ENCODE measurements at regions not wholly inside any gene's neighbourhood (a gene's known extent, or its start where the extent isn't known, plus 50 kb on each side); places are given as distances from the start of the nearest gene placed in this dataset.

- no peaks in the 10 kb centered on the region for H3K4me1 ChIP-seq (replicated peaks in 1 of 4; ENCODE audit: control insufficient read depth in 3 of 4, insufficient read depth in 4 of 4, low read length in 3 of 4)
- no peak for FAIRE-seq
- no peak overlapping the region for H3K4me3 ChIP-seq (ENCODE audit: extremely low read depth in 1 of 4, insufficient read depth in 2 of 4, low read depth in 3 of 4, low read length in 4 of 4)
- no peaks in the 10 kb centered on the region for H3K36me3 ChIP-seq (ENCODE audit: control insufficient read depth in 2 of 4, insufficient read depth in 4 of 4, low read length in 3 of 4)
- H4K91ac ChIP-seq (replicated peaks; ENCODE audit: insufficient read length, low read length): no peak overlapping the region
- no peak overlapping the region for H2AFZ ChIP-seq (ENCODE audit: low read length)
- DNase-seq (ENCODE audit: low read depth in 1 of 2, low spot score in 2 of 2): no peak
- no peak overlapping the region for H2BK12ac ChIP-seq (ENCODE audit: low read depth, low read length)
- H3K79me1 ChIP-seq (ENCODE audit: low read depth, low read length): no peaks in the 10 kb centered on the region
- no peak overlapping the region for H3K56ac ChIP-seq (replicated peaks; ENCODE audit: insufficient read length, low read depth, low read length)
- H3K18ac ChIP-seq (ENCODE audit: extremely low read depth, low read length): no peak overlapping the region
- H3K9ac ChIP-seq (replicated peaks in 1 of 4; ENCODE audit: extremely low read depth in 1 of 4, low read depth in 3 of 4, low read length in 3 of 4): no peak overlapping the region
- H4K8ac ChIP-seq (ENCODE audit: extremely low read depth, insufficient read depth, low read length): no peak overlapping the region
- H3K79me2 ChIP-seq (ENCODE audit: control insufficient read depth in 1 of 2, insufficient read depth in 2 of 2, low read length in 2 of 2): no peaks in the 10 kb centered on the region
- 95% methylated on average over 2 of the region's 2 CpGs; no CpG with 5 or more reads in 1 of the 2 experiments for WGBS, 2 experiments (ENCODE audit: extremely low coverage in 1 of 2, insufficient coverage in 1 of 2, insufficient read length in 1 of 2, insufficient replicate concordance in 2 of 2, low coverage in 1 of 2, low lambda C conversion rate in 2 of 2, missing lambda C conversion rate in 1 of 2)
- no peak overlapping the region for H2BK120ac ChIP-seq (replicated peaks; ENCODE audit: low read depth, low read length)
- no peak overlapping the region for H3K4me2 ChIP-seq (ENCODE audit: insufficient read depth in 1 of 2, low read depth in 2 of 2, low read length in 2 of 2)
- ChIA-PET POLR2A (ENCODE audit: partially characterized antibody) (no interaction called here), CTCF (ENCODE audit: partially characterized antibody) (interaction anchor here (0.8 kb wide), 1 partner anchor 244 kb away, joined by 3 read pairs; no protein-coding TSS in a partner anchor)
- H3K14ac ChIP-seq (ENCODE audit: insufficient read length): no peak overlapping the region
- H3K4ac ChIP-seq (replicated peaks; ENCODE audit: insufficient read length, low read depth, low read length): no peak overlapping the region
- H3K9me3 ChIP-seq (ENCODE audit: insufficient read depth in 2 of 2, low read depth in 1 of 2, low read length in 1 of 2): no peaks in the 10 kb centered on the region
- no peak overlapping the region for H4K5ac ChIP-seq (ENCODE audit: insufficient read length, low read depth, low read length)
- no peak overlapping the region for H3K27ac ChIP-seq (ENCODE audit: low read depth, low read length)
- no peaks in the 10 kb centered on the region for H3K23me2 ChIP-seq (ENCODE audit: low read depth, low read length)
- no peaks in the 10 kb centered on the region for H4K20me1 ChIP-seq (replicated peaks in 1 of 2; ENCODE audit: control insufficient read depth in 1 of 2, insufficient read depth in 2 of 2, low read length in 2 of 2)
- H2AK5ac ChIP-seq (ENCODE audit: low read depth, low read length): no peak overlapping the region
- H2BK5ac ChIP-seq (ENCODE audit: low read depth, low read length): no peak overlapping the region
- TF ChIP-seq SP4 (IDR thresholded peaks at IDR 0.05; ENCODE audit: low read length) (no peak), ZNF274 (IDR thresholded peaks at IDR 0.05; ENCODE audit: borderline replicate concordance, extremely low read depth, low read length) (no peak), CREB1 (IDR thresholded peaks at IDR 0.05) (no peak), TAF1 (IDR thresholded peaks at IDR 0.05; ENCODE audit: low read depth, low read length) (no peak), JUN (IDR thresholded peaks at IDR 0.05; ENCODE audit: low read depth, low read length) (no peak), KDM5A (IDR thresholded peaks at IDR 0.05; ENCODE audit: low read length) (no peak), CTCF (IDR thresholded peaks at IDR 0.05; ENCODE audit: control extremely low read depth in 1 of 3, insufficient read depth in 1 of 3, low read depth in 1 of 3, low read length in 3 of 3) (no peak), TEAD4 (IDR thresholded peaks at IDR 0.05; ENCODE audit: low read depth, low read length) (no peak), POLR2AphosphoS5 (IDR thresholded peaks at IDR 0.05; ENCODE audit: low read depth, low read length) (no peak)
- no peaks in the 10 kb centered on the region for H3K27me3 ChIP-seq (replicated peaks in 1 of 4; ENCODE audit: control insufficient read depth in 3 of 4, extremely low read depth in 1 of 4, insufficient read depth in 3 of 4, low read length in 3 of 4)
- H2BK20ac ChIP-seq (ENCODE audit: low read length): no peak overlapping the region
- no peak overlapping the region for H2BK15ac ChIP-seq (ENCODE audit: low read length)
- no peak overlapping the region for H3K23ac ChIP-seq (ENCODE audit: insufficient read length)
These were observed 263.1 kb upstream of the FN1 start for GRCh38 chr2:215699018-215699417.

Data from H1 (cell line).